Mucosa of gallbladder (tissue), 1 donor: ENCODE measurements at regions not wholly inside any gene's neighbourhood (a gene's known extent, or its start where the extent isn't known, plus 50 kb on each side); places are given as distances from the start of the nearest gene placed in this dataset.
"Not testable (repeated sequence)": the region's sequence is repeated elsewhere in the genome, so short reads cannot be mapped to it uniquely, and the experiment has no call there.

Experiments used
- DNase-seq: peaks from one replicate; pipeline ENCODE4 v3.0.0-alpha.2; 2020; ENCODE audit warnings: low spot score
- donor health status: DM: no; HTN: no; CAD: no.

GRCh38 chr5:72760259-72760658 lies 56.2 kb upstream of the TNPO1 start:
- no peak for DNase-seq

- DNase-seq, result no peak
These were observed 63.6 kb upstream of the TNPO1 start for GRCh38 chr5:72752909-72753308.

GRCh38 chr5:72749362-72749997 lies 67.0 kb upstream of the TNPO1 start:
- no peak for DNase-seq

GRCh38 chr5:72747826-72748225 lies 68.6 kb upstream of the TNPO1 start:
- no peak for DNase-seq

- no peak for DNase-seq
These were observed 69.7 kb upstream of the TNPO1 start for GRCh38 chr5:72746736-72747135.

- no peak for DNase-seq
These were observed 72.3 kb upstream of the TNPO1 start for GRCh38 chr5:72744136-72744535.

GRCh38 chr5:72741805-72742204 lies 74.7 kb upstream of the TNPO1 start:
- no peak for DNase-seq

GRCh38 chr5:72733810-72734209 lies 82.7 kb upstream of the TNPO1 start:
- no peak for DNase-seq

- no peak for DNase-seq
These were observed 92.9 kb upstream of the TNPO1 start for GRCh38 chr5:72723581-72723980.

GRCh38 chr5:72722792-72723452 lies 93.5 kb upstream of the TNPO1 start:
- DNase-seq, result no peak

- DNase-seq, result no peak
These were observed 94.6 kb upstream of the TNPO1 start for GRCh38 chr5:72721844-72722243.

GRCh38 chr5:72720205-72720604 lies 96.3 kb upstream of the TNPO1 start:
- no peak for DNase-seq

GRCh38 chr5:72711351-72711750 lies 105.1 kb upstream of the TNPO1 start:
- DNase-seq, result no peak

- no peak for DNase-seq
These were observed 107.1 kb upstream of the TNPO1 start for GRCh38 chr5:72709341-72709740.

- no peak for DNase-seq
These were observed 111.3 kb upstream of the TNPO1 start for GRCh38 chr5:72705178-72705577.

- DNase-seq, result no peak
These were observed 112.6 kb upstream of the TNPO1 start for GRCh38 chr5:72703876-72704275.

GRCh38 chr5:72702881-72703434 lies 113.5 kb upstream of the TNPO1 start:
- no peak for DNase-seq

GRCh38 chr5:72702105-72702504 lies 114.4 kb upstream of the TNPO1 start:
- not testable (repeated sequence) for DNase-seq

GRCh38 chr5:72698481-72698880 lies 118.0 kb upstream of the TNPO1 start:
- no peak for DNase-seq

GRCh38 chr5:72697622-72698021 lies 118.8 kb upstream of the TNPO1 start:
- no peak for DNase-seq

- no peak for DNase-seq
These were observed 120.8 kb upstream of the TNPO1 start for GRCh38 chr5:72695659-72696058.

- DNase-seq, result no peak
These were observed 121.6 kb upstream of the TNPO1 start for GRCh38 chr5:72694856-72695255.

- no peak for DNase-seq
These were observed 122.8 kb upstream of the TNPO1 start for GRCh38 chr5:72693546-72694205.
